ENCODE measurements at regions not wholly inside any gene's neighbourhood (a gene's known extent, or its start where the extent isn't known, plus 50 kb on each side); places are given as distances from the start of the nearest gene placed in this dataset.

GRCh38 chr17:72212041-72212440 lies 91.2 kb downstream of the SOX9 start:
- DNase-seq, result no peak

GRCh38 chr17:72215490-72215889 lies 94.7 kb downstream of the SOX9 start:
- DNase-seq, result no peak

DNA sequence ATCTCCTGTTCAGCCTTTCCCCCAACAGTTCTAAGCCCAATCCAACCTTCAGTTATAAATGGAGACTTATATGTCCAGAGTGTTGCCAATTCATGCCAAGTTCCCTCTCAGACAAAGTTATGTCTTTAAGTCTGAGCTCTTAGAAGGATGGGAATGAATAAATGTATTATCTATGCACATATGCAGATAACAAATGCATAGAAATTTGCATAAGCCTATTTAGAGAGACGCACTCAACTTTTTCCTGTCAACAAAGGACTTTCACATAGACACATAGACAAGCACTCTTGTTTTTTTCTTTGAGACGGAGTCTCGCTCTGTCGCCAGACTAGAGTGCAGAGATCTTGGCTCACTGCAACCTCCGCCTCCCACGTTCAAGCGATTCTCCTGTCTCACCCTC lies 95.1 kb downstream of the SOX9 start:
- no peak for DNase-seq

GRCh38 chr17:72219137-72219823 lies 98.5 kb downstream of the SOX9 start:
- no peak for DNase-seq

GRCh38 chr17:72219824-72220493 lies 99.1 kb downstream of the SOX9 start:
- DNase-seq, result no peak

- DNase-seq, result no peak
Observed at GRCh38 chr17:72222661-72223380, 102.0 kb downstream of the SOX9 start.

DNA sequence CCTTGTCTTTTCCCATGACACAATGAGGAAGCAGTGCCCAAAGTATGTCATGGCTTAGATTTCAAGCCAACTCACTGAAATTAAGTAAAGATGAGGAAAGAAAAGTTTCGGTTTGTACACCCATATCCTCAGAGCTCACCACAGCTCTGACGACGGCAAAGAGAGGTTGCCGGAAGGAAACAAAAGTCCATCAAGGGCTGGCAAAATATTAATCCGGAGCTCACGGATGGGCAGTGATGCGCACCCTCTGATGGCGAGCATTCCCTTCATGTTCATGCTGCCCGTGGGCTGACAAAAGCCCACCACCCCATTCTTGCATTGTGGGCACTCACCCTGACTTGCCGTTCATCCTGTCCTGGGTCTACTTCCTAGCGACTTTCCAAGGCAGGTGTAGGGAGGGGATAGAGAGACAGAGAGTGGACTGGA lies 103.1 kb downstream of the SOX9 start:
- DNase-seq, result no peak

DNA sequence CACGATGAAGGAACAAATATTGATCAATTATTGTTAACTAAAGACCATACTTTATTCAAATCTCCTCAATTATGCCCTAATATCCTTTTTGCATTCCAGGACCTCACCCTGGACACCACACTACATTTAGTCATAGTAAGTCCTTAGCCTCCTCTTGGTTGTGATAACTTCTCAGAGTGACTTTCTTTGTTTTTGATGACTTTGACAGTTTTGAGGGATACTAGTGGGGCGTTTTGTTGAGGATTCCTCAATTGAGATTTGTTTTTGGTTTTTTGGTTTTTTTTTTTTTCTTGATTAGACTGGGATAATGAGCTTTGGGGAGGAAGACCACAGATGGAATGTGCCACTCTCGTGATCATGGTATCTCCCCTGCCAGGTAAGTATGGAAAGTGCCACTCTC lies 105.5 kb downstream of the SOX9 start:
- no peak for DNase-seq

DNA sequence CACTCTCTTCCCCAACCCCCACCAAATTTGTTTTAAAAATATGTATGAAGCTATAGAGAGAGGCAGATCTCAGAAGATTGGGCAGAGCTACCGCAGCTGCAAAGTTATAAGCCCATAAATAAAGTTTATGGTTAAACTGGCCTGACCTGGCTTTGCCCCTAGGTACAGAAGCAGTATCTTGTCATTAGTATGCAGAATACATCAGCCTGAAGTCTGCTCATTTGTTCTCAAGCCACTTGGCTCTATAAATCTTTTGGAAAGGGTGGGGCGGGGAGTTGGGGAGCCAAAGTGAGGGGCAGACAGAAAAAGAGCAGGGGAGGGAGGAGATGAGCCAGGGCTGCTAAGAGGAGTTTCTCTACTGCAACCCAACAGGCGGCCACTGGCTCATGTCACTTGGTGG lies 113.2 kb downstream of the SOX9 start:
- DNase-seq, result no peak

GRCh38 chr17:72234985-72235384 lies 114.2 kb downstream of the SOX9 start:
- no peak for DNase-seq

DNA sequence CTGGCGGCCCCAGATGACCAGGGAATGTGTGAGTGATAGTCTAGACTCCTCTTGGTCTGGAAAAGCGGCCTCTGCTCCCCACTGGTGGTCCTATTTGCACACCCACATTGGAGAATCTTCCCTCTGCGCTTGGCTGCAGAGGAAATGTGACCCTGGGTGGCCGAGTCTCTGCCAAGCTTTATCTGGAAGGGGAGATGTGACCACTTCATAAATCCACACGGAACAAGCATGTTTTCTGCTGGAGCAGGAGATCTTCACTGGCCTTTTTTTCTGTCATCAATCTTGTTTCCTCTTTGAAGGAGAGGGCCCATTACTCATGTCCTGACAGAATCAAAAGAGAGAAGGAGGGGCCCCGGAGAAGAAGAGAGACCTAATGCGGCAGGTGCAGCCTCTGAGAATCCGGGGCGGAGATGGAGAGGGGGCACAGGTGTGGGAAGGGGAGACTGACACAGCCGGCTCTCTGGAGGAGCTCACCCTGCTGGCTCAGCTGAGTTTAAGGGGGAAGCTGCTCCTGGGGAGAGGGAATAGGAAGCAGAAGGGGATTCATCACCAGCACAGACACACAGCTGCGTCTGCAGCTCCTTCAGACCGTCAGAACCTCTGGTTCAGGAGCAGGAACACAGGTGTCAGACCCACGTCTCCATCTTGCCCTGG lies 116.3 kb downstream of the SOX9 start:
- DNase-seq, result no peak

DNA sequence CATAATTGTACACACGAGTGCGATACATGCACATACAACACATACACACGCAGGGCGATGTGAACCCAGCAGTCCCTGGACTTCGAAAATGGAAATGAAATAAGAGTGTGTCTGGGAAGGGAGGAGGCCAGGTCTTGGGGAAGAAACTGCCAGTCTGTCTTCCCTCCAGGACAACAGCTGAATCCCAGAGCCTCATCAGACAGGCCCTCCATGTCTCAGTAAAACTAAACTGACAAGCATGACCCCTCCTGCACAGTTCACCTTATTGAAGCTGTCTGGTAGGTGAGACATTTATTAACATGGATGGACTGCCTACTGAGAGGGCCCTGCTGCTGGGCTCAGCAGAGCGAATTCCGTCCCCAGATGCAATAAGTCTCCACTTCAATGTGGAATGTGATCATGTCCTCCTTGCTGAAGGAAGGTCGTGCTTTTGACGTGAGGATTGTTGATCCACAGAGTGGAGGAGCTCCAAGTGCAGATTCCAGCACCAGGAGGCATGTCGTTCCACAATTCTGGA lies 117.4 kb downstream of the SOX9 start:
- no peak for DNase-seq

GRCh38 chr17:72239548-72239947 lies 118.7 kb downstream of the SOX9 start:
- no peak for DNase-seq

GRCh38 chr17:72240333-72240732 lies 119.5 kb downstream of the SOX9 start:
- no peak for DNase-seq

GRCh38 chr17:72244494-72244893 lies 123.7 kb downstream of the SOX9 start:
- DNase-seq, result no peak

GRCh38 chr17:72244956-72245355 lies 124.1 kb downstream of the SOX9 start:
- DNase-seq, result no peak

GRCh38 chr17:72249441-72249840 lies 128.6 kb downstream of the SOX9 start:
- DNase-seq, result no peak

DNA sequence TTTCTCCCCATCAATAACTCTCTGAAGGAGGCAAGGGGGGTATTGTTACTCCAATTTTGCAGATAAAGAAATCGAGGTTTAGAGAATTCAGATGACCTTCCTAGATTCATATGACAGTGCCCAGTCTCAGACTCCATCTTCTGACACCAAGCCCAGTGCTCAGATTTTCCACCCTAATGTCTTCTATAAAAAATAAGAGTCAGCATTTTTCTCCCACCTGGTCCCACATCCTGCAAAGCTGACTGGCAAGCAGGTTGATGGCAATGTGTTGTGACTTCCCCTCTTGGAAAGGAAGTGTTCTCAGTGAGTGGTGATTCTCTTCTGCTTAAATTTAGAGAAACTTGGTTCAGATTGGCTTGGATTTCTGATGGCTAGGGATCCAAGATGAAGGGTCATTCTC lies 129.4 kb downstream of the SOX9 start:
- DNase-seq, result no peak

DNA sequence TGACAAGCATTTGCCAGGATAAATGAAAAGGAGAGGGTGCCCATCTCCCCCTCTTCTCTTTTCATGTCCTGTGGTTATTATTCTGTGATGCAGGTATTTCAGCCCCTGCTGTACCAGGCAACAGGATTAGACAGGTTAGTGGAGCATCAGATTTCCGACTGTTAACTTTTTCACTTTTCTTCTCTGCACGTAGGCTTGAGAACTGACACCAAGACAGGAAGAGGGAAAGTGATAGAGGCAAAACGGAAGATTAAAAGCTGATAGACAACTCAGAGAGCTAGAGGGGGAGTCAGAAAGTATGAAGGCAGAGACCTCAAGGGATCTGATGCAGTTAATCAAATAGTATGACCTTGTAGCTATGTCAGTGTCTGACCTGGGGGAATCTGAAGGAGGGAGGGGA lies 132.8 kb downstream of the SOX9 start:
- no peak for DNase-seq

GRCh38 chr17:72254808-72255449 lies 134.1 kb downstream of the SOX9 start:
- no peak for DNase-seq

DNA sequence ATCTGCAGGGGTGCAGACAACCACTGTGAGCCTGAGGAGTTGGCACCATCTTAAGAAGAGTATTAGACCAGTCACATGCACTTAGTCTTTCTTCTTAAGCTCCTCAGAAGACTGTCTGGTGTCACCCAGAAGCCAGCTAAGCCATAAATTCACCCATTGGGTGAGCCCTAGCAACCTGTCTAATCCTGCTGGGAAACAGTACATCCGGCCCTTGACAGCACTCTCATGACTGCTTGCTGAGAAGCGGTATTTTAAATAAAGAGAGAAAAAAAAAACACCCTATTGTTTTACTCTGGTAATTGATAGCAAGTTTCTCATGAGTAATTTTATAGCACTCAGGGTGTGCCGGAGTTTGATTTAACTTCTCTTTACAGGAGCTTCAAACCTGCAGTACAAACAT lies 134.7 kb downstream of the SOX9 start:
- no peak for DNase-seq

GRCh38 chr17:72258711-72259110 lies 137.9 kb downstream of the SOX9 start:
- no peak for DNase-seq

DNA sequence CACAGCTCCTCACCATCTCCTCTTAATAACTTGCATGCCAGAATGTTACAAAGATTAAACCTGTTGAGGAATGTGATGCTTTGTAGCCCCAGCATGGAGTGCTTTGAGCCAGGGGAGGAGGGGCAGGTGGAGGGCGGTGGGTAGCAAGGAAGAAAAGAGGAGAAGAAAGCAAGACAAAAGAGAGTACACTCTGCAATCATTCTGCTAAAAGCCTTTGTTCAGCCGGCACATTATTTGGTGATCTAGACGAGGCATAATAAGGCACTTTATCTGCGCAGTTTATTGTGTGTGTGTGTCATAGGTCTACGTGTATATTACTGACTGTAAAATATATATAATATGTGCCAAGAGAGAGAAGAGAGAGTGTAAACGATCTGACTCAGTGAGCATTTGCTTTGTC lies 139.1 kb downstream of the SOX9 start:
- no peak for DNase-seq

Measured in cortex of kidney (tissue), 1 donor.